NCI-H2227 (cell line): ENCODE measurements at regions not wholly inside any gene's neighbourhood (a gene's known extent, or its start where the extent isn't known, plus 50 kb on each side); places are given as distances from the start of the nearest gene placed in this dataset.
A peak's percentile ranks its signal among the peaks of the same experiment; 100 is the strongest.

Experiments
- DNase-seq: peaks from one replicate; lab custom pipeline; 2025; ENCODE audit not compliant: unreplicated experiment; lab: John Stamatoyannopoulos, UW

GRCh38 chr20:50298554-50299324 lies 108.1 kb downstream of the CEBPB start:
- DNase-seq, result no peak

- no peak for DNase-seq
These were observed 108.6 kb downstream of the CEBPB start for GRCh38 chr20:50299325-50299629.

- no peak for DNase-seq
These were observed 110.5 kb downstream of the CEBPB start for GRCh38 chr20:50301165-50301564.

- DNase-seq, result no peak
These were observed 111.1 kb downstream of the CEBPB start for GRCh38 chr20:50301712-50302111.

GRCh38 chr20:50302341-50303057 lies 111.9 kb downstream of the CEBPB start:
- DNase-seq, result no peak

- peak; percentile 24 for DNase-seq
These were observed 113.2 kb downstream of the CEBPB start for GRCh38 chr20:50303573-50304500.

GRCh38 chr20:50304501-50304856 lies 113.8 kb downstream of the CEBPB start:
- DNase-seq, result no peak

GRCh38 chr20:50304923-50305635 lies 114.4 kb downstream of the CEBPB start:
- no peak for DNase-seq

GRCh38 chr20:50305636-50306477 lies 115.2 kb downstream of the CEBPB start:
- DNase-seq, result no peak

GRCh38 chr20:50306478-50307423 lies 116.1 kb downstream of the CEBPB start:
- DNase-seq, result no peak

- DNase-seq, result no peak
These were observed 117.5 kb downstream of the CEBPB start for GRCh38 chr20:50308166-50308512.

GRCh38 chr20:50308513-50309279 lies 118.1 kb downstream of the CEBPB start:
- DNase-seq, result no peak

- DNase-seq, result no peak
These were observed 118.7 kb downstream of the CEBPB start for GRCh38 chr20:50309280-50309763.

- DNase-seq, result no peak
These were observed 119.4 kb downstream of the CEBPB start for GRCh38 chr20:50309764-50310672.

GRCh38 chr20:50310673-50311051 lies 120.0 kb downstream of the CEBPB start:
- no peak for DNase-seq

- DNase-seq, result no peak
These were observed 120.8 kb downstream of the CEBPB start for GRCh38 chr20:50311308-50312001.
